ENCODE measurements at regions not wholly inside any gene's neighbourhood (a gene's known extent, or its start where the extent isn't known, plus 50 kb on each side); places are given as distances from the start of the nearest gene placed in this dataset.

DNA sequence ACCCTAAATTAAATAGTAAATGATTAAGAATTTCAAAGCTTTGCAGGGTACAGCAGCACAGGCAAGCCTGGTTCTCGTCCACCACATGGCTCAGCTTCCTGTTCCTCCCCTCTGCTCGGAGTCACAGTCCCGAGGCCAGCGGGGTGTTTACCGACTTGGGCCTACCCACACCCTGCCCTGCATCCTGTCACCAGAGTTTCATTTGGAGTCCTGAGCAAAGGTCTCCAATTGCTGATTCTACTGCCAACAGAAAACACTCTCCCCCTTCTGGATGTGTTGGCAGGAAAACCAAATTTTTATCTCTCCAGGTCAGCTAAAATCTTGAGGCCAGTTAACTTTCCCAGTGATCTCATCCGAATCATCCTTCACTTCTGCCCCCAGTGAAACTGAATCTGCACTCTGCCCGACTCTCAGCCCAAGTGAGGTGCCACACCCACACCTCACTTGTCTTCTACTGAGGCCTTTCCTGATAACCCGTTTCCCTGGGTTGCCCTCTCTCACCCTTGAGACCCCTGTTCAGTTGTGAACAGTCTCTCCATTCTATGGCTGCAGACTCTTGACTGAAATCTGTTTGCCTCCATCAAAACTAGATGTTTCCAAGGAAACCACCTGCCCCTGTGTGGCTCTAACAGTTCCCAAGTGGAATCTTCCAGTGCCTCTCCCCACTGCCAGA, 71.2 kb downstream of the VCPKMT start:
- TF ChIP-seq EZH2 (IDR thresholded peaks at IDR 0.05) (no peak), POLR2AphosphoS5 (IDR thresholded peaks at IDR 0.05; ENCODE audit: borderline replicate concordance, low read depth, low read length) (no peak), FOXP2 (optimal IDR thresholded peaks at IDR 0.05; ENCODE audit: control extremely low read depth, extremely low read length, insufficient read depth) (no peak)

Data from SK-N-MC (cell line).